ENCODE measurements at regions not wholly inside any gene's neighbourhood (a gene's known extent, or its start where the extent isn't known, plus 50 kb on each side); places are given as distances from the start of the nearest gene placed in this dataset.
A peak's percentile ranks its signal among the peaks of the same experiment; 100 is the strongest.

DNA sequence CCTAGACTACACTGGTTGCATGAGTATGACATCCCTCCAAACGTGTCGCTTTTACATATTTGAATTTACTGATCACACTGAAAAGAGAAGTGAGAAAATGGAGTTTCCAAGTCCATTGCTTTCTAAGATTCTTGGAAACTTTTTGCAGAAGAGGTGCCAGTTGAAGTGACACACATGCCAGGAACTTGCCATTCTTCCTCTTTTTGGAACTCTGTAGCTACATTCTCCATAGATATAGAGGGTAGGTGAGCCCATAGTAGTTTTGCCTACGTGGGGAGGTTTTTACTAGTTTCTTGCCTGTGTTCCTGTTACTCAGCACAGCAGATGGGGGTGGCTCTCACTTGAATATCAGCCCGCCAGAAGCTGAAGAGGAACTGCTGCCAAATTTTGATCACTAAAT lies 286.6 kb upstream of the NRP1 start:
- Histone ChIP-seq H3K4me1 (ENCODE audit: control insufficient read depth in 1 of 2, insufficient read depth in 2 of 2, low read length in 2 of 2) (peaks cover 21 to 24% of the 10 kb centered on the region in 2 donors), H3K4me2 (replicated peaks; ENCODE audit: extremely low read depth, low read length, poor library complexity, severe bottlenecking) (no peak overlapping the region), H3K9me3 (replicated peaks in 1 of 2; ENCODE audit: control insufficient read depth in 1 of 2, insufficient read depth in 1 of 2, low read length in 2 of 2) (peaks cover 7 to 8% of the 10 kb centered on the region in 2 donors), H3K36me3 (replicated peaks in 1 of 2; ENCODE audit: control insufficient read depth in 1 of 2, insufficient read depth in 2 of 2, low read length in 2 of 2) (no peaks in the 10 kb centered on the region), H3K27me3 (ENCODE audit: control insufficient read depth in 2 of 2, insufficient read depth in 2 of 2, low read length in 2 of 2) (no peaks in the 10 kb centered on the region), H3K4me3 (replicated peaks in 1 of 3; ENCODE audit: low read depth in 2 of 3, low read length in 3 of 3) (no peak overlapping the region), H3K79me2 (ENCODE audit: insufficient read depth, low read length) (no peaks in the 10 kb centered on the region), H4K20me1 (ENCODE audit: insufficient read depth, low read length) (no peaks in the 10 kb centered on the region), H3K27ac (ENCODE audit: low read depth in 1 of 2, low read length in 2 of 2) (no peak overlapping the region), H2AFZ (ENCODE audit: insufficient read depth, low read depth, low read length, poor library complexity, severe bottlenecking) (no peak overlapping the region), H3K9ac (ENCODE audit: insufficient read depth, low read length, poor library complexity, severe bottlenecking) (no peak overlapping the region)
- intact Hi-C loops (cut with micrococcal nuclease): no loop called here
- Mint-ChIP-seq H3K27me3 (ENCODE audit: low read depth in 3 of 3) (peaks cover 0 to 1% (median 0%) of the 10 kb centered on the region in 3 donors), H3K9me3 (peaks cover 5 to 12% (median 8%) of the 10 kb centered on the region in 7 donors), H3K27ac (peak overlapping the region in 4 of 7 donors; percentile 20 to 76 (median 35)), H3K4me3 (no peak overlapping the region), H3K36me3 (no peaks in the 10 kb centered on the region), H3K4me1 (peaks cover 15% of the 10 kb centered on the region)
- WGBS (ENCODE audit: insufficient coverage): no CpG with 5 or more reads among the region's 4 CpGs
- TF ChIP-seq CTCF (IDR thresholded peaks at IDR 0.05): no peak
- DNase-seq: peak; percentile 54 to 93 (median 54)

- H3K27me3 ChIP-seq (ENCODE audit: control insufficient read depth in 2 of 2, insufficient read depth in 2 of 2, low read length in 2 of 2): no peaks in the 10 kb centered on the region
- peaks cover 22 to 24% of the 10 kb centered on the region in 2 donors for H3K4me1 ChIP-seq (ENCODE audit: control insufficient read depth in 1 of 2, insufficient read depth in 2 of 2, low read length in 2 of 2)
- no peak overlapping the region for H3K4me2 ChIP-seq (replicated peaks; ENCODE audit: extremely low read depth, low read length, poor library complexity, severe bottlenecking)
- H3K27ac Mint-ChIP-seq: peak overlapping the region in 1 of 7 donors; percentile 12
- H2AFZ ChIP-seq (ENCODE audit: insufficient read depth, low read depth, low read length, poor library complexity, severe bottlenecking): no peak overlapping the region
- peak in 1 of 3 donors; percentile 25 for DNase-seq
- H3K79me2 ChIP-seq (ENCODE audit: insufficient read depth, low read length): no peaks in the 10 kb centered on the region
- H3K9me3 ChIP-seq (replicated peaks in 1 of 2; ENCODE audit: control insufficient read depth in 1 of 2, insufficient read depth in 1 of 2, low read length in 2 of 2): peaks cover 7 to 8% of the 10 kb centered on the region in 2 donors
- no peak for TF ChIP-seq CTCF (IDR thresholded peaks at IDR 0.05)
- H3K27me3 Mint-ChIP-seq (ENCODE audit: low read depth in 3 of 3): peaks cover 0 to 2% (median 1%) of the 10 kb centered on the region in 3 donors
- H3K9me3 Mint-ChIP-seq: peaks cover 5 to 13% (median 8%) of the 10 kb centered on the region in 7 donors
- peaks cover 15% of the 10 kb centered on the region for H3K4me1 Mint-ChIP-seq
- H3K4me3 ChIP-seq (replicated peaks in 1 of 3; ENCODE audit: low read depth in 2 of 3, low read length in 3 of 3): no peak overlapping the region
- H3K36me3 ChIP-seq (replicated peaks in 1 of 2; ENCODE audit: control insufficient read depth in 1 of 2, insufficient read depth in 2 of 2, low read length in 2 of 2): no peaks in the 10 kb centered on the region
- H3K36me3 Mint-ChIP-seq: no peaks in the 10 kb centered on the region
- H4K20me1 ChIP-seq (ENCODE audit: insufficient read depth, low read length): no peaks in the 10 kb centered on the region
- H3K27ac ChIP-seq (ENCODE audit: low read depth in 1 of 2, low read length in 2 of 2): no peak overlapping the region
- WGBS (ENCODE audit: insufficient coverage): 40% methylated on average over 1 of the region's 2 CpGs
- no peak overlapping the region for H3K9ac ChIP-seq (ENCODE audit: insufficient read depth, low read length, poor library complexity, severe bottlenecking)
- intact Hi-C loops (cut with micrococcal nuclease): no loop called here
- H3K4me3 Mint-ChIP-seq: no peak overlapping the region
These were observed 283.7 kb upstream of the NRP1 start for GRCh38 chr10:33618196-33618595.

Measured in CD14-positive monocyte (primary cell).